UCSD-AML1 (cell line): ENCODE measurements at regions not wholly inside any gene's neighbourhood (a gene's known extent, or its start where the extent isn't known, plus 50 kb on each side); places are given as distances from the start of the nearest gene placed in this dataset.
A peak's percentile ranks its signal among the peaks of the same experiment; 100 is the strongest.
"Not testable (repeated sequence)": the region's sequence is repeated elsewhere in the genome, so short reads cannot be mapped to it uniquely, and the experiment has no call there.

Experiments used
- DNase-seq: peaks from one replicate; lab custom pipeline; 2025; ENCODE audit not compliant: unreplicated experiment; lab: John Stamatoyannopoulos, UW

DNA sequence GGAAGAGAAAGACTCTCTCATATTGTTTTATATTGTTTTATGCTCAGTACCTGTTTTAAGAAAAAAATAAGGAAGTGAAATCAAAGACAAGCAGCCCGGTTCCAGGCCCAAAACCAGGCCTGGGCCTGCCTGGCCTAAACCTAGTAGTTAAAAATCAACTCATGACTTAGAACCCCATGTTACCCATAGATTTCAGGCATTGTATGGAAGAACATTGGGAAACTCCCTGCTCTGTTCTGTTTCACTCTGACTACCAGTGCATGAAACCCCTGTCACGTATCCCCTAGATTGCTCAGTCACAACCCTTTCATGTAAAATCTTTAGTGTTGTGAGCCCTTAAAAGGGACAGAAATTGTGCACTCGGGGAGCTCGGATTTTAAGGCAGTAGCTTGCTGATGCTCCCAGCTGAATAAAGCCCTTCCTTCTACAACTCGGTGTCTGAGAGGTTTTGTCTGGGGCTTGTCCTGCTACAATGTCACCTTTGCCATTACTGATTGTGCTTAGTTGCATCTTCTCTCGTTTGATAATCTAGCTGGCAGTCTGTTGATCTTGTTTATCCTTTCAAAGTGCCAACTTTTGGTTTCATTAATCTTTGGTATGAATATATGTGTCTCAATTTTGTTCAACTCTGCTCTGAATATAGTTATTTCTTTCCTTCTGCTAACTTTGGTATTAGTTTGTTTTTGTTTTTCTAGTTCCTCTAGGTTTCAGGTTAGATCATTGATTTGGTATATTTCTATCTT lies 842.8 kb upstream of the NDST4 start:
- DNase-seq: not testable (repeated sequence)

DNA sequence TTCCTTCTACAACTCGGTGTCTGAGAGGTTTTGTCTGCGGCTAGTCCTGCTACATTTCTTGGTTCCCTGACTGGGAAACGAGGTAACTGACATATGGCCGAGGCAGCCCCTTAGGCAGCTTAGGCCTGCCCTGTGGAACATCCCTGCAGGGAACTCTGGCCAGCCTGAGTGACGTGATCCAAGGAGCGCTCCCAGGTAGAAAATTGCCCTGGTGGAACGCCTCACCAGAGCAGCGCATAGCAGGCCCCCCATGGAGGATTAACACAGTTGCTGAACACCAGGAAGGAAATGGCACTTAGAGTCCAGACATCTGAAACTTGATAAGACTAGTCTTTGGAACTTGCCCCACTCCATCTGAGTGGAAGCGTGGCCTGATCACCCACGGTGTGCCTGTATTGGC lies 837.4 kb upstream of the NDST4 start:
- no peak for DNase-seq

DNA sequence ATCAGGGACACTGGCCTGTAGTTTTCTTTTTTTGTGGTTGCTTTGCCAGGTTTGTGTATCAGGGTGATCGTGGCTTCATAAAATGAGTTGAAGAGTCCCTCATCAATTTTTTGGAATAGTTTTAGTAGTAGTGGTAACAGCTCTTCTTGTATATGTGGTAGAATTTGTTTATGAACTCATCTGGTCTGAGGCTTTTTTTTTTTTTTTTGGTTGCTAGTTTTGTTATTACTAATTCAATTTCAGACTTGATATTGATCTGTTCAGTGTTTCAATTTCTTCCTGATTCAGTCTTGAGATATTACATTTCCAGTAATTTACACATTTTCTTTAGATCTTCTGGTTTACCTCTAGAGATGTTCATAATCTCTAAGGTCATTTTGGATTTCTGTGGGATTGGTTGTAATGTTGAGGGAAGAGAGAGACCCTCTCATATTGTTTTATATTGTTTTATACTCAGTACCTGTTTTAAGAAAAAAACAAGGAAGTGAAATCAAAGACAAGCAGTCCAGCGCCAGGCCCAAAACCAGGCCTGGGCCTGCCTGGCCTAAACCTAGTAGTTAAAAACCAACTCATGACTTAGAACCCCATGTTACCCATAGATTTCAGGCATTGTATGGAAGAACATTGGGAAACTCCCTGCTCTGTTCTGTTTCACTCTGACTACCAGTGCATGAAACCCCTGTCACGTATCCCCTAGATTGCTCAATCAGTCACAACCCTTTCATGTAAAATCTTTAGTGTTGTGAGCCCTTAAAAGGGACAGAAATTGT lies 836.7 kb upstream of the NDST4 start:
- DNase-seq: not testable (repeated sequence)

DNA sequence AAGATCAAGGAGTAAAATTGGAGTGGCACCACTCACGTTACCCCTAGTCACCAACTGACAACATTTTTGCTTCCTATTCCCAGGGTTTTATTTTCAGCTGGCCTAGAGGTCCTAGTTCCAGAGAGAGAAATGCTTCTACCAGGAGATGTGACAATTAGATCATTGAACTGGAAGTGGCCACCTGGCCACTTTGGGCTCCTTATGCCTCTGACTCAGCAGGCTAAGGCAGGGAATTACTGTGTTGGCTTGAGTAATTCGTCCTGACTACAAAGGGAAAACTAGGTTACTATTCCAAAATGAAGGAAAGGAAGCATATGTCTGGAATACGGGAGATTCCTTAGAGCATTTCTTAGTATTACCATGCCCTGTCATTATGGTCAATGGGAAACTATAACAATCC lies 831.6 kb upstream of the NDST4 start:
- no peak for DNase-seq

DNA sequence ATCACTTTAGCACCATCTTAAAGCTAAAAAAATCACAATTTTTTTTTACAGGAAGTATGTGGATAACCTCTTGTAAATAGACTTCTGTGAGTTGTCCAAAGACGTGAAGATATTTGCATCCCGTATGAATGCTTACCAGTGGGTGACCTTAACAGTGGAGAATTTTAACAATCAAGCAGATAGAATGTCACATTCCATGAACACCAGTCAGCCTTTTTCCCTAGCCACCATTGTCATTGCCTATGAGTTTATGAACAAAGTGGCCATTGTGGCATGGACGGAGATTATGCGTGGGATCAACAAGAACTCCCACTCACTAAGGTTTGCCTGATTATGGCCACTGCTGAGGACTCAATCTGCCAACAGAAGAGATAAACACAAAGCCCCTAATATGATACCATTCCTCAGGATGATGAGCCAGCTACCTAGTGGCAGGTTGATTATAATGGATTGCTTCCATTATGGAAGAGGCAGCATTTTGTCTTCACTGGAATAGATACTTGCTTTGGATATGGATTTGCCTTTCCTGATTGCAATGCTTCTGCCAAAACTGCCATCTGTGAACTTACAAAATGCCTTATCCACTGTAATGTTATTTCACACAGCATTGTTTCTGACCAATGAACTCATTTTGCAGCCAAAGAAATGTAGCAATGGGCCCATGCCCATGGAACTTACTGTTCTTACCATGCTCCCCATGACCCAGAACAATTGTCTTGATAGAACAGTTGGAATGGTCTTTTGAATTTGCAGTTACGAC lies 830.9 kb upstream of the NDST4 start:
- DNase-seq: no peak

DNA sequence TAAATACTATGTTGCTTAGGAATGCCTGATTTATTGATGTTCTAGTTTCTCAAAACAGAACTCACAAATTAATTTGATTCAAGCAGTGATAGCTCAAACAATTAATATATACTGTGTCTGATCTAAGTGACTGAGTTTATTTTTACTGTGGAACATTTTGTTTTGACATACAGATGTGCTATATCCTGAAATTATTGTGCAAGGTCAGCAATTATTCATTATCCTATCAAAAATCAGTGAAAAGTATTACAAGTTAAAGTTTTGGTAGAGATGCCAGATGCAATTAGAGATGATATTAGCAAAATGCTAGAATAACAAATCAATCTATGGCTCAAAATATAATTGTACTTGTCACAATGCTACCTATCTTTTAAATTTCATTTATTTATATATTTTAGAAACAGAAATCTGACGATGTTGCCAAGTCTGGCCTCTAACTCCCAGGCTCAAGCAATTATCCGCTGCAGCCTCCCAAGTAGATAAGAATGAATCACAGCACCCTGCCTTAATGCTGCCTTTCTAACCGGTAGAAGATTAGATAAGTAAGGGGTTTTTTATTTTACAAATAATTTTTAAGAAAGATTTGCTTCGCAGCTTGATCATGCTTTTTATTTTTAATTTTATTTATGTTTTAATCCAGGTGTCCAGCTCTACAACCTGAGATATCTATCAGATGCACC lies 825.5 kb upstream of the NDST4 start:
- no peak for DNase-seq

DNA sequence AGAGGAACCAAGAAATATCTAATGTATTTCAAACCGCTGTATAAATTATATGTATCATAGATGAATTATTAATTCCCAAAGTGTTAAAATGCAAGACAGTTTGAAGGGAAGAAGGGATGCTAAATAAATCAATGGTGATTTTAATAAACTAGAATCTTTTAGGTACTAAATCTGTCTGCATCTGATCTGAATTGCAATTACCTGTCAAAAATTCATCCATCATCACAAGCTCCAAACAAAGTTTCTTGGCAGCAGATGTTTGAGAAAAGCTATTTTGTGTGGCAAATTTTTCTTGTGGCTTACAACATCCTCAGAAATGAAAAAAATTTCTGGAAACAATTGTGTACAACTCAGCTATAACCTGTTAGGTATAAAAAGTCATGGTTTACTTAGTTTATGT lies 816.0 kb upstream of the NDST4 start:
- DNase-seq: no peak

DNA sequence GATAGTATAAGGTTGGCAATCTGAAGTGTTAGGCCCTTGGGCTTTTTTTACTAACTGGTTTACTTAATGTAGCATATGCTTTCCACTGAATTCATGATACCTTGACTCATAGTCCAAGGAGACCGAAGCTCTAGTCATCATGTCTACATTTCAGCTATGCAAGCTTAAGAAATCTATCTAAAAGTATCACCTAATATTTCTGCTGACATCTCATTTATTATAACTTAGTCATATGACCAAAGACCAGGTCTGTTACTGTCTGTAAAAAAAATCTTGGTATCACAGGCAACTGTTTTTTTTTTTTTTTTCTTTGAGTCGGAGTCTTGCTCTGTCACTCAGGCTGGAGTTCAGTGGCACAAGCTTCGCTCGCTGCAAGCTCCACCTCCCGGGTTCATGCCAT lies 814.0 kb upstream of the NDST4 start:
- no peak for DNase-seq

DNA sequence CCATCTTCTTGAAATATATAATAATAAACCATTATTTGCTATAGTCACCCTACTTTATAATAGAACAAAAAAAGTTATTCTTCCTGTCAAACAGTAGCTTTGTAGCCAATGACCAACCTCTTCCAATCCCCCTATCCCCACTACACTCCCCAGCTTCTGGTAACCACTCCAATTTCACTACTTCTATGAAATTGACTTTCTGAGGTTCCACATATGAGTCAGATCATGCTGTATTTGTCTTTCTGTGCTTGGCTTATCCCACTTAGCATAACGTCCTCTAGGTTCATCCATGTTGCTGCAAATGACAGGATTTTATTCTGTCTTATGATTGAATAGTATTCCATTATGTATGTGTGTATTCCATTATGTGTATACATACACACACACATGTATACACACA lies 809.7 kb upstream of the NDST4 start:
- no peak for DNase-seq

DNA sequence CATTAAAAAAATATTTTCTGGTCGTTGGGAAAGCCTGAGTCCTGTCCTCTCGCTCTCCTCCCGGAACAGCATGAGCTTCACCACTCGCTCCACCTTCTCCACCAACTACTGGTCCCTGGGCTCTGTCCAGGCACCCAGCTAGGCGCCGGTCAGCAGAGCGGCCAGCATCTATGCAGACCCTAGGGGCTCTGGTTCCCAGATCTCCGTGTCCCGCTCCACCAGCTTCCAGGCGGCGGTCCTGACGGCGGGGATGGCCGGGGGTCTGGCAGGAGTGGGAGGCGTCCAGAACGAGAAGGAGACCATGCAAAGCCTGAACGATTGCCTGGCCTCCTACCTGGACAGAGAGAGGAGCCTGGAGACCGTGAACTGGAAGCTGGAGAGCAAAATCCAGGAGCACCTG lies 807.2 kb upstream of the NDST4 start:
- no peak for DNase-seq

DNA sequence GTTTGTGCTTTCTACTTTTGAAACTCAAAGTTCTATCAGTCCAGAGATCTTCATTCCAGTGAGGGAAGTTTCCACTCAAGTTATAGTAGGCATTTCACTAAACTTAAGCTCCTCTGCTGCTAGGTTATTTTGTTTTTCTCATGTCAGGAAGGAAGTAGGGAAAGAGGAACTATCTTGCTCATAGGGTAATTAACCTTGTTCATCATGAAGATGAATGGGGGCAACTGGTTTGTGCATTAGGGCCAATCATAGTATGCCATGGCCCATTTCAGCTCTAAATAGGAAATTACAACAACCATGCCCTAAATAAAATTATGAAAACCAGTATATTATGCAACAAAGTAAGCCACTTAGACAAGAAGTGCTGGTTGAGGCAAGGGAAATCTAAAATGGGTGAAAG lies 804.7 kb upstream of the NDST4 start:
- no peak for DNase-seq

DNA sequence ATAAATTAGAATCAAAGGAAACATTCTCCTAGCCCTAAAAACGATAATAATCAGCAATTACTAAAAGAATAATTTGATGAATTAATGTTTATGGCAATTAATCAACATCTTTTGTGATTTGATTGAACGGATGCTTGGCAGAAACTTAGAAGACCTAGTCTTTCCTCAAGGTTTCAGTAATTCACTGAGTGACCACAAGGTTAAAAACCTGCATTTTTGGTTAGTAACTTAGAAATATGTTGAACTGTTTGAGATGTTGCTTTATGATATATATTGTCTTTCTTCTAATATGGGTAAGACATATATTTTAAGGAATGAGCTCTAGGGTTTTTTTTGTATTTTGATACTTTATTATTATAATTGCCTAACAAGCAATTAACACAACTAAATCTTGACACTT lies 793.0 kb upstream of the NDST4 start:
- no peak for DNase-seq

DNA sequence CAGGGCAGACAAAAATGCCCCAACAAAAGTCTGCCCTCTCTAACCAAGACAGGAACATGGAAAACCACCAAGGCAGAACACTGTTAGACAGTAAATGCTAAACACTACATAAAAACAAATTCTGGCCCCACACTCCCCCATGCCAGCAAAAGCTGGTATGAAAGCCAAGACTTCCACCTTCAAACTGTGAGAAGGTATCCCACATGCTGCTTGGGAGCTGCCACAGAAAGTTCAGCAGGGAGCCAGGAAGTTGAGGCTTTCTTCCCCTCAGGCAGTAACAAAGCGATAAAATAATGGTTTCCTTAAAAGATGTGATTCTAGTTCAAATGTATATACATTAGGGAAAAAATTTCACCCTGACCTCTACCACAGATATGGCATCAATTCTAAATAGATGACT lies 770.4 kb upstream of the NDST4 start:
- DNase-seq: peak; percentile 40

DNA sequence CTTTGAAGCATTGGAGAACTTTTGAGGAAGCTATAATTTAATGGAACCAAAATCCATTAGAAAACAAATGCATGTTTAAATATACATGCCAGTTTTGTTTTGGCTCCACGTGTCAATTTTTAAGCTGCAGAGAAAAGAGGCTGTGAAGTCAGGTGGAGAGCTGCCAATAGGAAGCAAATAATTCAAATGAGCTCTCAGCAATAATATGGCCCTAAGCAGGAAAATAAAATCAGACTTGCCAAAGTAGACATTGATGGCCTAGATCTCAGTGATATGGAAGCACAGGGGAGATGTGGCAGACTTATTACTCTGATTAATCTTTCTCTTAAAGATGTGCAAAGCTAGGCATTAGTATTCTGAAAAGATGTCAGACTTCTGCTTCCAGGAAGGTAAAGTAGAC lies 769.8 kb upstream of the NDST4 start:
- DNase-seq: no peak

DNA sequence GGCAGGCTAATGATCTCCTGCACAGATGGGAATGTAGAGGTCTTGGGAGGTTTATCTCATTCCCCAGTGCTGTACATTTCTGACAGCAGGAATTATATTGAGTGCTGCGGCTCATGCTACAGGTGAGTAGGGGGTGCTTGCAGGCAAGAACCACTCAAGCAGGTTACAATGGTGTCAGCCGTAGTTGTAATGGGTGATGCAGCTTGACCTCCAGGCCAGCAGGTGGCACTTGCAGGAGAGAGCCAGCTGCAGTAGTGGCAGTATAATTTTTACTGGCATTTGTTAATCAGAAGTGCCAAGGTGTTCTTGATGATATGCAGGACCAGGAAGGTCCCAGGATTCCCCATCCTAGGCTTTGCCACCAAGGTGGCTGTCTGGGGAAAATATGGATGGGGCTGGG lies 759.6 kb upstream of the NDST4 start:
- DNase-seq: no peak

DNA sequence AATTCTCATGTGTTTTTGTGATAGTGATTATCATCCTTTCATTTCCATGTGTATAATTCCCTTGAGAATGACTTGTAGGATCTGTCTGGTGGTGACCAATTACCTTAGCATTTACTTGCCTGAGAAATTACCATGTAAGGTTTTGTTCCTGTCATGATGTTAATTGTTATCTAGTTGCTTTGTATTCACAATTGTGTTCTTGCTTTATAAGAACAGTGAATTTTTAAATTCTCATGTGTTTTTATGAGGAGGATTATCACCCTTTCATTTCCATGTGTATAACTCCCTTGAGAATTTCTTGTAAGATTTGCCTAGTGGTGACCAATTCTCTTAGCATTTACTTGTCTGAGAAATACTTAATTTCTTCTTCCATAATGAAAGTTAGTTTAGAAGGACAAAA lies 758.2 kb upstream of the NDST4 start:
- no peak for DNase-seq

DNA sequence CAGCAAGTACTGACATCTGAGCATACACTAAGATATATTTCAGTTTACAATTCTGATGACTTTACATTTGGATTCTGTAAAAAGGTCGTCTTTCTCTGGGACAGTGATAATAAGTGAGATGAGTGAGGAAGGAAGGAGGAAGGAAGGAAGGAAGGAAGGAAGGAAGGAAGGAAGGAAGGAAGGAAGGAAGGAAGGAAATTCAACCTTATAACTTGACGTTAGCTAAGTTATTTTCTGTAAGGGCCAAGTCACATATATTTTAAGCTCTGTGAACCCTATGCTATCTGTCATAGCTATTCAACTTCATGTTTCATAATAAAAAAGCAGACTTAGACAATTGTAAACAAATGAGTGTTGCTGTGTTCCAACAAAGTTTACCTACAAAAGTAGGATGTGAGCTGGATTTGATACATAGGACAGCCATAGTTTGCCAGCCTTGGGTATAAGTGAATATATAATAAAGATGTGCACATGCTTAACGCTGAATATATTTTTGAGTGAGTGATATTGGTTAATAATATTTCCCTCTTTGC lies 753.0 kb upstream of the NDST4 start:
- DNase-seq: no peak

DNA sequence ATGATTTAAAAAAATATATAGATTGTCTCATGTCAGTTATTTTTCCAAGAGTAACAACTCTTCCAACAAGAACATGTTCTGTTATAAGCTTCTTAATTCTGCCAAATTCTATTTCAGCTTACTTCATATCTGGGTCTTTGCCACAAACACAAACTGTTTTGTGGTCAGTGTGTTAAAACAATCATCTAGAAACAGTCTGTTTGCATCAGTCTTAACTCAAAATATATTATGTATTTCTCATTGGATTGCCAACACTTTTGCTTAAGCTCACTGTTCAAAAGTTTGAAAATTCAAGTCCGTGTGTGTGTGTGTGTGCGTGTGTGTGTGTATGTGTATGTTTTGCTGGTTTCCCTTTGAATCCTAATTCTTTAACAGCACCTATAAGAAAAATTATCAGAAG lies 752.3 kb upstream of the NDST4 start:
- DNase-seq: no peak

DNA sequence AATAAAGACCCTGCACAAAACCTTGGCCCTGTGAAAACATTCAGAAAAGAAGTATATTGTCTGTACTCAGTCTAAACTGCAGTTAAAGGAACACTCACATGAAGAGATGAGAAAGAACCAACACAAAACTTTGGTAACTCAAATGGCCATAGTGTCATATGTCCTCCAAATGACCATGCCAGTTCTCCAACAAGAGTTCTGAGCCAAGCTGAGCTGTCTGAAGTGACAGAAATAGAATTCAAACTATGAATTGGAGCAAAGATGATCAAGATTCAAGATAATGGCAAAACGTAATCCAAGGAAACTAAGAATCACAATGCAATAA lies 739.3 kb upstream of the NDST4 start:
- no peak for DNase-seq

DNA sequence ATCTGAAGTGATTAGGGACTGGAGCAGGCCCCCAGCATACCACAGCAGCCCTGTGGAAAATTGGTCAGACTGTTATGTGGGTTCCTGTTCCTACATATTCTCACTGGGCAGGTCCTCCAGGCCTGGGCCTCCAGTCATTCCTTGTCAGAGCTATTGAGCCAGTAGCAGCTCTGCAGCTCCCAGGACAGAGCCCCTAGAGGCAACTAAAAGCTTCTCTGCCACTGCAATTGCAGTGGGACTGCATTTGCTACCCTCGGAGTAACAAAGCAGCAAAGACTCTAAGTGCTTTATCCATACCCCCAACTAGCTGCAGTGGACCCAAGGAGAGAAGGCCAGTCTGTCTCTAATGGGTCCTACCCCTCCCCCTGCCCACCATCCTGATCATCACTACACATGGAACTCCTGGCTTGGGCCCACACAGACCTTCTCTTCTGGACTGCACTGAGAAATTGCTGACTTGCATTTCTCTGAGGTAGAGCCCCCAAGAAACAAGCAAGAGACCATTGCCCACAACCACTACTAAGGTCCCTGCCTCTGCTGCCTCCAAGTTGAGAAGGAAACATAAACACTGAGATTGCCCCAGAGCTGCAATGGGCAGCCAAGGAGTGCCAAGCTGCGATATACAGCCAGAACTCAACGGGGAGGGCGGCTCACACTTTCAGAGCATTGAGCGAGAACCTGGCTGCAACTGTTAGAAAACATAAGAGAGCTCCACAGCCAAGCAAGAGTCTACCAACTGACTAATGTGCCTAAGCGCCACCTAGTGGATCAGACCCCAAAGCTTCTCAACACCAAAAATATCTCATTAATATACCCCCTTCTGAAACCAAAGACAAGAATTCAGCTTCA lies 738.7 kb upstream of the NDST4 start:
- peak; percentile 22 for DNase-seq
